Stomach (tissue), 4 donors: ENCODE measurements at regions not wholly inside any gene's neighbourhood (a gene's known extent, or its start where the extent isn't known, plus 50 kb on each side); places are given as distances from the start of the nearest gene placed in this dataset.

Experiments used
- EP300 ChIP-seq: sonication (generic); formaldehyde crosslinking; IDR thresholded peaks from one replicate; pipeline ENCODE4 v1.6.1; 2017; ENCODE audit warnings: antibody characterized with exemption
- POLR2A ChIP-seq, 4 donors: fragments of 450-650 bp; IDR thresholded peaks; one replicate each; pipeline ENCODE4 v1.6.1; 2016; ENCODE audit warnings: antibody characterized with exemption in 4 of 4, control low read depth in 2 of 4, mild to moderate bottlenecking in 1 of 4, moderate library complexity in 1 of 4
- POLR2AphosphoS5 ChIP-seq, 3 donors: sonication (generic); formaldehyde crosslinking; IDR thresholded peaks; one replicate each; pipeline ENCODE4 v1.6.1; 2016; ENCODE audit warnings: antibody characterized with exemption in 3 of 3
- TF ChIP-seq, protein P1 (sequence below), 7 experiments: fragments of 450-650 bp in 4 of 7; fragments of 200-600 bp in 3 of 7; sonication (generic) in 3 of 7; IDR thresholded peaks; one replicate each; pipeline ENCODE4 v1.5.1; 2016 to 2019; ENCODE audit warnings: antibody characterized with exemption in 7 of 7, control low read depth in 2 of 7, mild to moderate bottlenecking in 1 of 7

DNA sequence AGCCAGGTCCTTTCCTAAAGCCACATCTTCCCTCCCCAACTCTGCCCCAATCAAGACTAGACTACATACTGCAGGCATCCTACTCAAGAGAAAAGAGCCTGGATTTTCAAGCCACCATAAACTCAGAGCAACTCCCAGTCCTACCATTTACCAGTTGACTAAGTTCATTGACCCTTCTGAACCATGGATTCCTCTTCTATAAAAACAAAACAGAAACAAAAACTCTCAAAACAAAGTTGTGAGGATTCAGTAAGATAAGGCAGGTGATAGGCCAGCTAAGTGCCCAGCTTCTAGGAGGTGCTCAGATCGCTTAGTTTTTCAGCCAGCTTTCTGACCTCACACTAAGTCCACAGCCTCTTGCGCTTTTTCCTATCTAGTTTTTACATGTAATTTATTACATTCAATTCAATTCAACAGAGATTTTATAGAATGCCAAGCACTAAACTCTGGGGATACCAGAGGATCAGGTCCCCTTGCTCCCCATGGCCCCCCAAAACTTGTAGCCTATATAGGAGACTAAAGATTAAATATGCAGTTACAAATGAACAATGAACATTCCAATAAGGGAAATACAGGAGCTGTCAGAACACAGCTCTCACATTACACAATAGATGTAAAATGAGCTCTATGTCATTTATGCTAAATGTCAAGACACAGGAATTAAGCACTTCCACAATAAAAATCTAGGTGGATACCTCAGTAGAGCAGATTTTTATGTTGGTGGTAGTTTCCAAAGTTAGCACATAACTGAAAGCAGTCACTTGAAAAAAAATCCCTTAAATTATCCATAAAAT, 104.5 kb upstream of the EGLN3 start:
- TF ChIP-seq, protein P1, sequence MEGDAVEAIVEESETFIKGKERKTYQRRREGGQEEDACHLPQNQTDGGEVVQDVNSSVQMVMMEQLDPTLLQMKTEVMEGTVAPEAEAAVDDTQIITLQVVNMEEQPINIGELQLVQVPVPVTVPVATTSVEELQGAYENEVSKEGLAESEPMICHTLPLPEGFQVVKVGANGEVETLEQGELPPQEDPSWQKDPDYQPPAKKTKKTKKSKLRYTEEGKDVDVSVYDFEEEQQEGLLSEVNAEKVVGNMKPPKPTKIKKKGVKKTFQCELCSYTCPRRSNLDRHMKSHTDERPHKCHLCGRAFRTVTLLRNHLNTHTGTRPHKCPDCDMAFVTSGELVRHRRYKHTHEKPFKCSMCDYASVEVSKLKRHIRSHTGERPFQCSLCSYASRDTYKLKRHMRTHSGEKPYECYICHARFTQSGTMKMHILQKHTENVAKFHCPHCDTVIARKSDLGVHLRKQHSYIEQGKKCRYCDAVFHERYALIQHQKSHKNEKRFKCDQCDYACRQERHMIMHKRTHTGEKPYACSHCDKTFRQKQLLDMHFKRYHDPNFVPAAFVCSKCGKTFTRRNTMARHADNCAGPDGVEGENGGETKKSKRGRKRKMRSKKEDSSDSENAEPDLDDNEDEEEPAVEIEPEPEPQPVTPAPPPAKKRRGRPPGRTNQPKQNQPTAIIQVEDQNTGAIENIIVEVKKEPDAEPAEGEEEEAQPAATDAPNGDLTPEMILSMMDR (IDR thresholded peaks at IDR 0.05): no peak
- no peak for TF ChIP-seq EP300
- TF ChIP-seq POLR2A (IDR thresholded peaks at IDR 0.05): no peak
- no peak for TF ChIP-seq POLR2AphosphoS5 (IDR thresholded peaks at IDR 0.05)
